HG03097 (cell line): ENCODE measurements at regions not wholly inside any gene's neighbourhood (a gene's known extent, or its start where the extent isn't known, plus 50 kb on each side); places are given as distances from the start of the nearest gene placed in this dataset.
"Not testable (repeated sequence)": the region's sequence is repeated elsewhere in the genome, so short reads cannot be mapped to it uniquely, and the experiment has no call there.

Experiments used
- ATAC-seq: cut with Tn5 transposase; IDR thresholded peaks from one replicate; pipeline ENCODE4 v1.9.1; 2021; ENCODE audit not compliant: unreplicated experiment, low FRiP score

- ATAC-seq = no peak
Observed at GRCh38 chr14:58875613-58876012, 237.9 kb downstream of the DACT1 start.

- ATAC-seq = no peak
Observed at GRCh38 chr14:58876608-58877007, 238.8 kb downstream of the DACT1 start.

- no peak for ATAC-seq
Observed at GRCh38 chr14:58878439-58879139, 240.8 kb downstream of the DACT1 start.

- ATAC-seq = no peak
Observed at GRCh38 chr14:58881433-58881832, 243.7 kb downstream of the DACT1 start.

GRCh38 chr14:58882577-58883018 is 244.8 kb downstream of the DACT1 start:
- ATAC-seq = no peak

GRCh38 chr14:58884442-58884841 is 246.7 kb downstream of the DACT1 start:
- ATAC-seq = no peak

GRCh38 chr14:58887931-58888330 is 250.2 kb downstream of the DACT1 start:
- ATAC-seq = no peak

- ATAC-seq = no peak
Observed at GRCh38 chr14:58898655-58899316, 261.0 kb downstream of the DACT1 start.

GRCh38 chr14:58899317-58899713 is 261.6 kb downstream of the DACT1 start:
- ATAC-seq = no peak

- ATAC-seq = no peak
Observed at GRCh38 chr14:58901826-58902225, 264.1 kb downstream of the DACT1 start.

GRCh38 chr14:58904776-58905175 is 267.0 kb downstream of the DACT1 start:
- ATAC-seq = no peak

- no peak for ATAC-seq
Observed at GRCh38 chr14:58907803-58908202, 270.0 kb downstream of the DACT1 start.

- no peak for ATAC-seq
Observed at GRCh38 chr14:58912287-58912686, 274.5 kb downstream of the DACT1 start.

- no peak for ATAC-seq
Observed at GRCh38 chr14:58912799-58913432, 275.2 kb downstream of the DACT1 start.

- ATAC-seq = no peak
Observed at GRCh38 chr14:58914279-58914855, 274.1 kb upstream of the DAAM1 start.

GRCh38 chr14:58915646-58916045 is 272.8 kb upstream of the DAAM1 start:
- ATAC-seq = no peak

- no peak for ATAC-seq
Observed at GRCh38 chr14:58918066-58918738, 270.3 kb upstream of the DAAM1 start.

- no peak for ATAC-seq
Observed at GRCh38 chr14:58919217-58919616, 269.2 kb upstream of the DAAM1 start.

GRCh38 chr14:58920230-58920629 is 268.2 kb upstream of the DAAM1 start:
- no peak for ATAC-seq

GRCh38 chr14:58922201-58922940 is 266.1 kb upstream of the DAAM1 start:
- not testable (repeated sequence) for ATAC-seq
